ENCODE measurements at regions not wholly inside any gene's neighbourhood (a gene's known extent, or its start where the extent isn't known, plus 50 kb on each side); places are given as distances from the start of the nearest gene placed in this dataset.
"Not testable (repeated sequence)": the region's sequence is repeated elsewhere in the genome, so short reads cannot be mapped to it uniquely, and the experiment has no call there.

DNA sequence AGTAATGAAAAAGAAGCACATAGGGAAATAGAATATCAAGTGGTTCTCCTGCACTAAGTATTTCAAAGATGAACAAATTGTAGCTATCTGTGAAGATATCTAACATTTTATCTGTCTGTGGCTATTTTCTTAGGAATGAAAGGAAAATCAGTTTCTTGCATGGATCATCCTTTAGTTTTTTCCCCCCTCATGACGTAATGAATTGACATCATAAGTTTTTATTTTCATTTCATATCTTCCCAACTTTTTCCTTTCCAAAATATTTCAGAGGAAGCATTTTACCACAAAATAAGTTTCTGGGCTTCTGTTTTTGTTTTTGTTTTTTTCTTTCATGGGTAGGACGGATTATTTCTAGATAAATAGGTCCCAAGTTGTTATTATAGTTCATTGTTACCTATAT, 996.6 kb downstream of the TMEM121 start:
- Histone ChIP-seq H3K4me3 (ENCODE audit: insufficient read depth, low read depth, low read length) (no peak overlapping the region), H3K27me3 (ENCODE audit: control insufficient read depth, insufficient read depth, low read length) (no peaks in the 10 kb centered on the region), H3K36me3 (replicated peaks; ENCODE audit: control insufficient read depth, insufficient read depth, low read length) (no peaks in the 10 kb centered on the region)
- DNase-seq = no peak

DNA sequence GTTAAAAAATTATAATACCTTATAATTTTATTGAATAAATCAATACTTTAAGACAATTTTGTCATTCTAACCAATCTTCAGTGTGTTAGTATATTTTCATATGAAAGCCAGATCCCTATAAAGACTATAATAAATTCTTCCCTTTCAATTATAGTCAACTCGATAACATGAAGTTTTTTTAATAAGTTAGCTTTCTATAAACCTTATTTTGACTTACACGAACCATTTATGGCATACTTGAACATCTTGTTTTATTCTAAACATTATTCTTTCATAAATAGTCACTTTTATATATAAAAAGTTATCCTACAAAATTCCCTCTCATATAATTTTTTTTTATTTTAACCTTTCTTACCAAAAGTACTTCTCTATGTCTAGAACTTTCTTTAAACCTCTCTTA, 1002.3 kb downstream of the TMEM121 start:
- H3K36me3 ChIP-seq (replicated peaks; ENCODE audit: control insufficient read depth, insufficient read depth, low read length) = no peaks in the 10 kb centered on the region
- H3K27me3 ChIP-seq (ENCODE audit: control insufficient read depth, insufficient read depth, low read length) = no peaks in the 10 kb centered on the region
- DNase-seq = no peak
- no peak overlapping the region for H3K4me3 ChIP-seq (ENCODE audit: insufficient read depth, low read depth, low read length)

DNA sequence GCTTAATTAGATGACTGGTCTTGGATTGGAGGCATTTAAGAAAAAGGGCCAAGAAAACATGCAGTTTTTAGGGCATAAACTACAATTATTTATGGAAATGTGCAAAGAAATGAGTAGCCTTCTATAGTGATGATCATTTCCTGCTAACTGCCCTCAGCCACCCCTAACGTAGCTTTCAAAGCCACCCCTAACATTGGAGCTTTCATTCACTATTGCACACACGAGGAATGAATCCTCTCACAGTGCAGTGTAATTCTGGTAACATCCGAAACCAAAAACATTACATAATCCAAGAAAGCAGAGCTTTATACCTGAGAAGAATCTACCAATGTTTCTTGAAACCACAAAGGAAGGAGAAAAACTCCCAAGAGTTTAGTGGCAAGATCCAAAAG, 1003.6 kb downstream of the TMEM121 start:
- H3K4me3 ChIP-seq (ENCODE audit: insufficient read depth, low read depth, low read length) = no peak overlapping the region

DNA sequence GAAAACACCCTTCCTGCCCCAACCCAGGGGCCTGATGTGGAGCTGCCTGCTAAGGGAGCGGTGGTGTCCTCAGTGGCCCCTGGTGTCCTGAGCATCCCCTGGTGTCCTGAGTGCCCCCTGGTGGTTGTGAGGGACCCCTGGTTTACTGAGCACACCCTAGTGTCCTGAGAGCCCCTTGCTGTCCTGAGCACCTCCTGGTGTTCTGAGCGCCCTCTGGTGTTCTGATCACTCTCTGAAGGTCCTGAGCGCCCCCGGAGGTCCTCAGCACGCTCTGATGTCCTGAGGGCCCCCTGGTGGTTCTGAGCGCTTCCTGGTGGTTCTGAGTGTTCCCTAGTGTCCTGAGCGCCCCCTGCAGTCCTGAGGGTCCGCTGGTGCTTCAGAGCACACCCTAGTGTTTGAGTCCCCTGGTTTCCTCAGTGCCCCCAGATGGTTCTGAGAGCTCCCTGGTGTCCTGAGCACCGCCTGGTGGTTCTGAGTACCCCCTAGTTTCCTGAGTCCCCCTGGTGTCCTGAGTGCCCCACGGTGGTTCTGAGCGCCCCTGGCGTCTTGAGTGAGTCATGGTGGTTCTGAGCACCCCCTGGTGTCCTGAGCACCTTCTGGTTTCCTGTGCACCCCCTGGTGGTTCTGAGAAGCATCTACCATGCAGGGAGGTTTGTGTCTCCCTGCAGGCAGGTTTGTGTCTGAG, 1004.2 kb downstream of the TMEM121 start:
- Histone ChIP-seq H3K36me3 (replicated peaks; ENCODE audit: control insufficient read depth, insufficient read depth, low read length) (no peaks in the 10 kb centered on the region), H3K4me3 (ENCODE audit: insufficient read depth, low read depth, low read length) (no peak overlapping the region), H3K27me3 (ENCODE audit: control insufficient read depth, insufficient read depth, low read length) (no peaks in the 10 kb centered on the region)
- no peak for DNase-seq

More for the DNA sequence above, 1003.6 kb downstream of the TMEM121 start:
- DNase-seq = no peak
- no peaks in the 10 kb centered on the region for H3K36me3 ChIP-seq (replicated peaks; ENCODE audit: control insufficient read depth, insufficient read depth, low read length)
- no peaks in the 10 kb centered on the region for H3K27me3 ChIP-seq (ENCODE audit: control insufficient read depth, insufficient read depth, low read length)

DNA sequence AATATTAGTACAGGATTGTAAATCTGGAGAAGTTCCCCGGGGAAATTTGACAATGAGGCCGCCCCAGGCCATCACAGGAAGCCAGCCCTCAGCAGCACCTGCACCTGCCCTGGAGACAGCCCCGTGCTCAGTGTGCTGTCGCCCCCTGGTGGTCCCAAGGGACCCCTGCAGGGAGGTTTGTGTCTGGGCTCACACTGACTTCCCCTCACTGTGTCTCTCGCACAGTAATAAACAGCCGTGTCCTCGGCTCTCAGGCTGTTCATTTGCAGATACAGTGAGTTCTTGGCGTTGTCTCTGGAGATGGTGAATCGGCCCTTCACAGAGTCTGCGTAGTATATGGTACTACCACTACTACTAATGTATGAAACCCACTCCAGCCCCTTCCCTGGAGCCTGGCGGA, 1011.2 kb downstream of the TMEM121 start:
- not testable (repeated sequence) for DNase-seq; H3K36me3 ChIP-seq (replicated peaks; ENCODE audit: control insufficient read depth, insufficient read depth, low read length); H3K27me3 ChIP-seq (ENCODE audit: control insufficient read depth, insufficient read depth, low read length); H3K4me3 ChIP-seq (ENCODE audit: insufficient read depth, low read depth, low read length)

DNA sequence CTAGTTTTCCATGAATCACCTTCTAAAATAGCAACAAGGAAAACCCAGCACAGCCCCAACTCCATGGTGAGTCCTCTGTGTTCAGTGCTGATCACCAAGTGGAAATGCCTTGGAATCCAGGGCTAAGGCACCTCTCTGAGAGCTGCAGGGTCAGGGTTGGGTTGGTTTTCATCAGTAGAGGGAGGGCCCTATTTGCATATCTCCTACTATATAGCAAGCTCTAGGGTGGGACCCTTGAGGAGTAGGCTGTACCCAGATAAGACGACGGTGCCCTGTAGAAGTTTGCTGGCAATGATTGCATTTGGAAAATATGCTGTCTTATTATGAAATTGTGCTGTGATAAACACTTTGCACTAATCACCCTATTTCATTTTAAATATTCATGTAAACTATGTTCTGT, 1011.8 kb downstream of the TMEM121 start:
- Histone ChIP-seq H3K36me3 (replicated peaks; ENCODE audit: control insufficient read depth, insufficient read depth, low read length) (no peaks in the 10 kb centered on the region), H3K4me3 (ENCODE audit: insufficient read depth, low read depth, low read length) (no peak overlapping the region), H3K27me3 (ENCODE audit: control insufficient read depth, insufficient read depth, low read length) (no peaks in the 10 kb centered on the region)
- no peak for DNase-seq

DNA sequence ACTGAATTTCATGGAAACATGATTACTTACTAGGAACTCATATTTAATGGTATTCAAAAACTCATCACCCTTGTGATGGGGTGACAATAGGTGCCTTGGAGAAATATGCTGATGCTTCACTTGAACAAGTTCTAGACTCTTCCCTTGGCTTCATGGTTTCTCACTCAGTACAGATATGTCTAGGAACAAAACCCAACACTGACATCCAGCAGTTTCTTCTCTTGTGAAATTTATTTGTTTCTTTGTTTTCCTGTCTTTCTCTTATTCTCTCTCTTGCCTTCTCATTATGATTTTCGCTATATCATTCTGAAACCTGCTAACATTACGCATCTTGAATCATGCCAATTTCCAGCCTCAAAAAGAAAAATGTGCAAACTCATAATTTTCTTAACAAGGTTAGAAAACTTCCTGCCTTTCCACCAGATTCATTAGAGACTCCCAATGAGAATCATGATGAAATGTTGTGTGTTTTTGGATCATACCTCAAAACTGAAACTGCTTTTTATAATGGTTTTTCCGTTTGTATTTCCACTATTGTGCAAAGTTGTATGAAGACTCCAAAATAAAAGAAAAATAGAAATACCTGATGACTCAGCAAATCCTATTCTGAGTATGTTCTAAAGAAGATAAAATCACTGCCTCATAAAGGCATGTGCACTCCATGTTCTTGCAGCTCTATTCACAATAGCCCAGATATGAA, 1021.5 kb downstream of the TMEM121 start:
- Histone ChIP-seq H3K4me3 (ENCODE audit: insufficient read depth, low read depth, low read length) (no peak overlapping the region), H3K36me3 (replicated peaks; ENCODE audit: control insufficient read depth, insufficient read depth, low read length) (no peaks in the 10 kb centered on the region), H3K27me3 (ENCODE audit: control insufficient read depth, insufficient read depth, low read length) (no peaks in the 10 kb centered on the region)
- DNase-seq = no peak

DNA sequence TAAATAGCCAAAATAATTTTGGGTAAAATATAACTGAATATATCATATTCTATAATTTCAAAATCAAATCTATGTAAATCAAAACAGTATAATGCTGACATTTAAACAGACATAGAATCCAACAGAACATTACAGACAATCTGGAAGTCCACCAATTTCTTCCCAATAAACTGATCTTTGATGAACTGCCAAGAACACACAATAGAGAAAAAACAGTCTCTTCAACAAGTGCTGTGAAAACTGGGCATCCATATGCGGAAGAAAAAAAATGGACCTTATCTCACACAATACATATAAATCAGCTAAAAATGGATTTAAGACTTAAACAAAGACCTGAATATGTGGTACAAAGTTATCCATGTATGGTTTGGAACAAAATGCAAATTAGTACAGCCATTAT, 1022.7 kb downstream of the TMEM121 start:
- Histone ChIP-seq H3K27me3 (ENCODE audit: control insufficient read depth, insufficient read depth, low read length) (no peaks in the 10 kb centered on the region), H3K36me3 (replicated peaks; ENCODE audit: control insufficient read depth, insufficient read depth, low read length) (no peaks in the 10 kb centered on the region), H3K4me3 (ENCODE audit: insufficient read depth, low read depth, low read length) (no peak overlapping the region)
- DNase-seq = no peak

DNA sequence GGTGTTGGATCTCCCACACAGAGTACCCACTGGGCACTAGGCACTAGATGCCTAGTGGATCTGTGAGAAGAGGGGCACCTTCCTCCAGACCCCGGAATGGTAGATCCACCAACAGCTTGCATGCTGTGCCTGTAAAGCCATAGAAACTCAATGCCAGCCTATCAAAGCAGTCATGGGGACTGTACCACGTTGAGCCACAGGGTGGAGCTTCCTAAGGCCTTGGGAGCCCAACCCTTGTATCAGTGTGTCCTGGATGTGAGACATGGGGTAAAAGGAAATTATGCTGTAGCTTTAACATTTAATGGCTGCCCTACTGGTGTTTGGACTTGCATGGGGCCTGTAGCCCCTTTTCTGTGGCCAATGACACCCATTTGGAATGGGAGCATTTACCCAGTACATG, 1024.9 kb downstream of the TMEM121 start:
- H3K27me3 ChIP-seq (ENCODE audit: control insufficient read depth, insufficient read depth, low read length) = no peaks in the 10 kb centered on the region
- H3K4me3 ChIP-seq (ENCODE audit: insufficient read depth, low read depth, low read length) = no peak overlapping the region
- DNase-seq = no peak
- no peaks in the 10 kb centered on the region for H3K36me3 ChIP-seq (replicated peaks; ENCODE audit: control insufficient read depth, insufficient read depth, low read length)

DNA sequence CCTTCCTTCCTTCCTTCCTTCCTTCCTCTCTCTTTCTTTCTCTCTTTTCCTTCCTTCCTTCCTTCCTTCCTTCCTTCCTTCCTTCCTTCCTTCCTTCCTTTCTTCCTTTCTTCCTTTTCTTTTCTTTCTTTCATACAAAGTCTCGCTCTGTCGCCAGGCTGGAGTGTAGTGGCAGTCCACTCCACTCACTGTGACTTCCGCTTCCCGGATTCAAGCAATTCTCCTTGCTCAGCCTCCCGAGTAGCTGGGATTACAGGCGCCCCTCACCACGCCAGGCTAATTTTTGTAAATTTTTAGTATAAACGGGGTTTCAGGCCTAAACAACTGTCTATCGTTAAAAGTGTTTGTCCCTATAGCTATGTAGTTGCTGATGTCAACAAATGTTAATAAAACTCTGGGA, 1029.8 kb downstream of the TMEM121 start:
- not testable (repeated sequence) for H3K27me3 ChIP-seq (ENCODE audit: control insufficient read depth, insufficient read depth, low read length); H3K4me3 ChIP-seq (ENCODE audit: insufficient read depth, low read depth, low read length); H3K36me3 ChIP-seq (replicated peaks; ENCODE audit: control insufficient read depth, insufficient read depth, low read length); DNase-seq

DNA sequence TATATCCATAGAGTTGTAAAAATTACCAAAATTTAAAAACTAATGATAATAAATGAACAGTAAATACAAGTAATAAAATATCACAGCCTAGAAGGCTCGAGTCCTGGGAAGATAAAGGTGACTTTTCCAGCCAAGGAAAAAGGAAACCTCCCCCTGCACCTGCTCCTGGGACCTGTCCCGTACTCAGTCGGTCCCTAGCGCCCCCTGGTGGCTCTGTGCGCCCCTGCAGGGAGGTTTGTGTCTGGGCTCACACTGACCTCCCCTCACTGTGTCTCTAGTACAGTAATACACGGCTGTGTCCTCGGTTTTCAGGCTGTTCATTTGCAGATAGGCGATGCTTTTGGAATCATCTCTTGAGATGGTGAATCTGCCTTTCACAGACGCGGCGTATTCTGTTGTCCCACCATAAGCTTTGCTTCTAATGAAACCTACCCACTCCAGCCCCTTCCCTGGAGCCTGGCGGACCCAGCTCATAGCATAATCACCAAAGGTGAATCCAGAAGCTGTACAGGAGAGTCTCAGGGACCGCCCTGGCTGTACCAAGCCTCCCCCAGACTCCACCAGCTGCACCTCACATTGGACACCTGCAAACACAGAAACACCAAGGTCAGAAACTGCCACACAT, 1030.4 kb downstream of the TMEM121 start:
- no peak for DNase-seq
- Histone ChIP-seq H3K4me3 (ENCODE audit: insufficient read depth, low read depth, low read length) (no peak overlapping the region), H3K27me3 (ENCODE audit: control insufficient read depth, insufficient read depth, low read length) (no peaks in the 10 kb centered on the region), H3K36me3 (replicated peaks; ENCODE audit: control insufficient read depth, insufficient read depth, low read length) (no peaks in the 10 kb centered on the region)

DNA sequence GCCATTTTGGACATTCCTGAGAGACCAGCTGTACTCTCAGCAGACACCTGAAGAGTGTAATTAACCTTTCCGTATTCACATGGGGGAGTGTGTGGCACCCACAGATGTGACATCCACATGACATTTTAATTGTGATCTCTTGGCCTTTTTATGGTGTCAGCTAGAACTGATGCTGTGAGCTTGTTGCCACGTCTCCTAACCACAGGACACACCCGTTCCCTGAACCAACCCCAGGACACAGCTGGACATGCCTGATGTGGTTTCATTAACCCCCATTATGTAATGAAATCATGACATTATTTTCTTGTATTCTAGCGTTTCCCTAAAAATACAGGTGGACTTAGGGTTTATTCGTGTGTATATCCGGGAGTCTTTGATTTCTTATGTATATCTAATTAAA, 1036.1 kb downstream of the TMEM121 start:
- Histone ChIP-seq H3K36me3 (replicated peaks; ENCODE audit: control insufficient read depth, insufficient read depth, low read length) (no peaks in the 10 kb centered on the region), H3K27me3 (ENCODE audit: control insufficient read depth, insufficient read depth, low read length) (no peaks in the 10 kb centered on the region), H3K4me3 (ENCODE audit: insufficient read depth, low read depth, low read length) (no peak overlapping the region)
- DNase-seq = no peak

DNA sequence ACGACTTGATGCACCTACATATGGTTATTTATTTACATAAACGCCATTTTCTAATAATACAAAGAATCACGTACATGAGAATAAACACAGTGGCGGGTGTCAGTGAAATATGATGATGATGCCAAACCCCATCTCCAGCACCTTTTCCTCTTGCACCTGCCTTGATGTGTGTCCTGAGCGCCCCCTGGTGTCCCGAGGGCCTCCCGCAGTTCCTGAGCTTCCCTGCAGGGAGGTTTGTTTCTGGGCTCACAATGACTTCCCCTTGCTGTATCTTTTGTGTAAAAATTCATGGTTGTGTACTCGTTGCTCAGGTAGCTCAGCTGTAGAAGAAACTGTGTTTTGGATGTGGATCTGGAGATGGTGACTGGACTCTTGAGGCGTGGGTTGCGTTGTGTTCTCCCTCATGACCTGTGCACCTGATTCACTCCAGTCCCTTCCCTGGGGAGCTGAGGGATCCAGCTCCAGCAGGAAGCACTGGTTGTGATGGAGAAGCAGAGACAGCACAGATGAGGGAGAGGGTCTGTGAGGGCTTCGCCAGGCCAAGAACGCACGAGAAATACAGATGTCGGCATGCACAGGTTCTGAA, 1037.8 kb downstream of the TMEM121 start:
- no peaks in the 10 kb centered on the region for H3K36me3 ChIP-seq (replicated peaks; ENCODE audit: control insufficient read depth, insufficient read depth, low read length)
- no peak overlapping the region for H3K4me3 ChIP-seq (ENCODE audit: insufficient read depth, low read depth, low read length)
- H3K27me3 ChIP-seq (ENCODE audit: control insufficient read depth, insufficient read depth, low read length) = no peaks in the 10 kb centered on the region
- DNase-seq = peak; percentile 12

DNA sequence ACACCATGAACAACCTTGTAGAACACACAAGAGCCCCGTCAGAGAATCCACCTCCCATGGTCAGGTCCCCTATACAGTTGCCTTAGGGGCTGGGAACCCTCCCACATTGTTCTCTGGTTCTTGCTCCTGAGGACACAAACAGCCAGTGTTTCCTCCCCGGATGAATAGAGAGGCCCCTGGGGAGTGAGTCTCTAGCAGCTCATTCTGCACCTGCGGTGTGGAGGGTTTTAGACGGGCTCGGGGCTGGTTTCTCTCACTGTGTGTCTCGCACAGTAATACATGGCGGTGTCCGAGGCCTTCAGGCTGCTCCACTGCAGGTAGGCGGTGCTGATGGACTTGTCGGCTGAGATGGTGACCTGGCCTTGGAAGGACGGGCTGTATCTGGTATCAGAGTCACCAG, 1052.1 kb downstream of the TMEM121 start:
- Histone ChIP-seq H3K4me3 (ENCODE audit: insufficient read depth, low read depth, low read length) (no peak overlapping the region), H3K36me3 (replicated peaks; ENCODE audit: control insufficient read depth, insufficient read depth, low read length) (no peaks in the 10 kb centered on the region), H3K27me3 (ENCODE audit: control insufficient read depth, insufficient read depth, low read length) (no peaks in the 10 kb centered on the region)
- no peak for DNase-seq

DNA sequence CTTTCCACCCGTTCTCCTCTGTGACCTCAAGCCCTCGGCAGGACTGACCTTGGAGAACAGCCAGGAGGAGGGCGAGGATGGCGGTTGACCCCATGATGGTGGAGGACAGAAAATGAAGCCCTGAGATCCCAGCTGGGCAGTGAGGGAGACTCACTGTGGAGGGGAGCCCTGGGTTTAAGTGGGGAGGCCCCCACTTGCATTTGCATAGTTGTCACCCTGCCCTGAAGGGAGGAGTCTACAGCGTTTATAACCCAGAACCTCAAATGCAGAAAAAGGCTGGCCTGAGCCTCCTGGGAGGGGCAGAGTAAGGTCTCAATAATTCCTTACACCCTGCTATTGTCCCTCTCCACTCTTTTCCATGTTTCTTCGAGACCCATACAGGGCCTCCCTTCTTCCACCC, 1052.7 kb downstream of the TMEM121 start:
- no peaks in the 10 kb centered on the region for H3K27me3 ChIP-seq (ENCODE audit: control insufficient read depth, insufficient read depth, low read length)
- H3K4me3 ChIP-seq (ENCODE audit: insufficient read depth, low read depth, low read length) = no peak overlapping the region
- DNase-seq = no peak
- no peaks in the 10 kb centered on the region for H3K36me3 ChIP-seq (replicated peaks; ENCODE audit: control insufficient read depth, insufficient read depth, low read length)
